K562 (cell line): ENCODE measurements at regions not wholly inside any gene's neighbourhood (a gene's known extent, or its start where the extent isn't known, plus 50 kb on each side); places are given as distances from the start of the nearest gene placed in this dataset.

Experiments used
- ATAC-seq: fragments of 200-7000 bp; cut with Tn5 transposase; 3 replicates; pipeline ENCODE4 v1.9.1; 2020; ENCODE audit warnings: moderate library complexity
- BruUV-seq: library from RNA; stranded (reverse); fragments of 400-500 nt; replicated peaks from 2 replicates; lab custom pipeline; 2021; lab: Mats Ljungman, UMichigan
- CTCF ChIA-PET: fragments of 300-600 bp; formaldehyde crosslinking; extraction: SDS; loops from one replicate; lab custom pipeline; 2021; ENCODE audit warnings: low intra/inter-chr PET ratio; lab: Yijun Ruan, JAX
- POLR2A ChIA-PET: fragments of 300-600, 350-650 bp; sonication (Branson Sonifier 250); formaldehyde crosslinking; extraction: SDS; loops from one replicate; lab custom pipeline; 2021; ENCODE audit warnings: antibody characterized with exemption, inconsistent platforms; lab: Yijun Ruan, JAX
- DNase-seq, 4 experiments: peaks; one replicate each; pipeline versions ENCODE4 v3.0.0 to v3.0.0-alpha.2; 2011 to 2018; ENCODE audit warnings: low spot score in 3 of 4, mixed read lengths in 3 of 4; ENCODE audit errors: extremely low read depth in 1 of 4
- FAIRE-seq: peaks from 2 replicates; lab custom pipeline; 2011; peaks lifted over from hg19 to GRCh38; lab: Jason Lieb, UNC
- H2AFZ ChIP-seq: 2 replicates; pipeline ENCODE4 v1.6.0; 2011; ENCODE audit warnings: low read depth, low read length, control low read depth, inconsistent platforms
- H3K27ac ChIP-seq: fragments of 200-600 bp; 3 replicates; pipeline ENCODE4 v1.8.0; 2011; ENCODE audit warnings: low read depth, mild to moderate bottlenecking, control low read depth, inconsistent platforms, low read length, moderate library complexity, mixed read lengths; ENCODE audit errors: extremely low read depth
- H3K27me3 ChIP-seq, 2 experiments: fragments of 300-600 bp in 1 of 2; 2 replicates in 1 of 2; 3 replicates in 1 of 2; pipeline versions ENCODE4 v1.6.0 to v1.8.0; 2011; ENCODE audit warnings: inconsistent platforms in 2 of 2, low read length in 2 of 2, mild to moderate bottlenecking in 1 of 2, mixed read lengths in 1 of 2, moderate library complexity in 1 of 2; ENCODE audit not compliant: control insufficient read depth in 2 of 2, insufficient read depth in 2 of 2
- H3K36me3 ChIP-seq: fragments of 300-600 bp; 3 replicates; pipeline ENCODE4 v1.8.0; 2011; ENCODE audit warnings: mild to moderate bottlenecking, low read length, inconsistent platforms; ENCODE audit not compliant: control insufficient read depth, insufficient read depth
- H3K4me1 ChIP-seq, 2 experiments: fragments of 200-600 bp in 1 of 2; replicated peaks in 1 of 2; 2 replicates in 1 of 2; 3 replicates in 1 of 2; pipeline versions ENCODE4 v1.5.1 to v1.8.0; 2011; ENCODE audit warnings: inconsistent platforms in 2 of 2, low read length in 2 of 2, mild to moderate bottlenecking in 1 of 2, mixed read lengths in 1 of 2, moderate library complexity in 1 of 2; ENCODE audit not compliant: control insufficient read depth in 2 of 2, insufficient read depth in 2 of 2
- H3K4me2 ChIP-seq: 2 replicates; pipeline ENCODE4 v1.6.1; 2011; ENCODE audit warnings: low read length, control low read depth, inconsistent platforms, mixed read lengths; ENCODE audit not compliant: insufficient read depth
- H3K4me3 ChIP-seq: fragments of 200-600 bp; sonication (generic), shearing (Covaris generic); 2 replicates; pipeline ENCODE4 v1.5.1; 2016; ENCODE audit warnings: control low read depth, inconsistent platforms
- H3K79me2 ChIP-seq: fragments of 200-600 bp; 3 replicates; pipeline ENCODE4 v1.8.0; 2011; ENCODE audit warnings: low read length, inconsistent platforms; ENCODE audit not compliant: control insufficient read depth, insufficient read depth
- H3K9ac ChIP-seq, 2 experiments: 2 replicates each; pipeline versions ENCODE4 v1.6.0 to v1.6.1; 2011; ENCODE audit warnings: low read depth in 2 of 2, low read length in 2 of 2, control low read depth in 1 of 2, inconsistent platforms in 1 of 2, mild to moderate bottlenecking in 1 of 2, mixed read lengths in 1 of 2; ENCODE audit not compliant: insufficient read depth in 1 of 2
- H3K9me1 ChIP-seq: one replicate; pipeline ENCODE4 v1.6.0; 2011; ENCODE audit warnings: inconsistent platforms, mild to moderate bottlenecking, low read length, moderate library complexity; ENCODE audit not compliant: control insufficient read depth, insufficient read depth
- H3K9me3 ChIP-seq: replicated peaks from 2 replicates; pipeline ENCODE4 v1.5.1; 2011; ENCODE audit warnings: low read depth, low read length, inconsistent platforms; ENCODE audit not compliant: control insufficient read depth, insufficient read depth
- H4K20me1 ChIP-seq: replicated peaks from 2 replicates; pipeline ENCODE4 v1.6.1; 2011; ENCODE audit warnings: low read length, inconsistent platforms, mixed read lengths; ENCODE audit not compliant: control insufficient read depth, insufficient read depth
- CBX2 ChIP-seq: fragments of 200-600 bp; sonication (generic); IDR thresholded peaks from one replicate; pipeline ENCODE4 v1.6.1; 2012; ENCODE audit warnings: mild to moderate bottlenecking, low read length, inconsistent platforms; ENCODE audit not compliant: insufficient read depth, poor library complexity, severe bottlenecking
- CBX3 ChIP-seq, 2 experiments: IDR thresholded peaks; 1 replicate in 1 of 2; 2 replicates in 1 of 2; pipeline ENCODE4 v1.6.1; 2012; ENCODE audit warnings: inconsistent platforms in 2 of 2, low read length in 2 of 2, borderline replicate concordance in 1 of 2, control low read depth in 1 of 2
- MBD2 ChIP-seq: sonication (generic); IDR thresholded peaks from 2 replicates; pipeline ENCODE4 v1.6.1; 2016; ENCODE audit warnings: low read depth, borderline replicate concordance
- MXI1 ChIP-seq: IDR thresholded peaks from 2 replicates; pipeline ENCODE4 v1.6.1; 2011; ENCODE audit warnings: low read depth, mild to moderate bottlenecking, improper control_type of control experiment, low read length
- MYC ChIP-seq, 2 experiments: fragments of 250-450 bp in 1 of 2; sonication (Bioruptor Pico) in 1 of 2; IDR thresholded peaks; 2 replicates each; pipeline versions ENCODE4 v1.5.1 to v1.6.1; 2012 to 2021; ENCODE audit warnings: low read depth in 2 of 2, borderline replicate concordance in 1 of 2, improper control_type of control experiment in 1 of 2, low read length in 1 of 2, mild to moderate bottlenecking in 1 of 2, moderate library complexity in 1 of 2
- NFYB ChIP-seq: IDR thresholded peaks from 2 replicates; pipeline ENCODE4 v1.6.1; 2011; ENCODE audit warnings: mild to moderate bottlenecking, moderate library complexity; ENCODE audit not compliant: insufficient read length; ENCODE audit errors: extremely low read depth
- TAF7 ChIP-seq: fragments of 450-650 bp; IDR thresholded peaks from 2 replicates; pipeline ENCODE4 v1.6.1; 2016; ENCODE audit warnings: missing genetic modification characterization, missing compliant biosample characterization
- TAL1 ChIP-seq: fragments of 450-650 bp; IDR thresholded peaks from 2 replicates; pipeline ENCODE4 v1.6.1; 2016; ENCODE audit warnings: mild to moderate bottlenecking
- TCF7 ChIP-seq: sonication (generic); IDR thresholded peaks from 2 replicates; pipeline ENCODE4 v1.6.1; 2016; ENCODE audit warnings: antibody characterized with exemption, borderline replicate concordance
- ZNF324 ChIP-seq: fragments of 250-450 bp; sonication (Bioruptor Pico); IDR thresholded peaks from 2 replicates; pipeline ENCODE4 v1.4.0; 2020; ENCODE audit warnings: mild to moderate bottlenecking
- ZNF347 ChIP-seq: fragments of 450-650 bp; formaldehyde crosslinking; IDR thresholded peaks from 2 replicates; pipeline ENCODE4 v1.4.0; 2020; ENCODE audit warnings: low read depth, mild to moderate bottlenecking, moderate library complexity
- ZNF644 ChIP-seq: fragments of 200-800 bp; sonication (Bioruptor generic); IDR thresholded peaks from 2 replicates; pipeline ENCODE4 v1.6.1; 2016; ENCODE audit warnings: low read depth, missing genetic modification characterization, missing compliant biosample characterization
- in situ Hi-C: fragments of 300-500 bp; cut with MboI; formaldehyde crosslinking; loops from 4 replicates; pipeline ENCODE4 v1.15.0; 2018; ENCODE audit warnings: inconsistent platforms, mixed read lengths
- intact Hi-C: fragments of 100-400 bp; cut with micrococcal nuclease; formaldehyde crosslinking; loops from 2 replicates; pipeline ENCODE4 v1.14.2; 2022
- TF ChIP-seq, protein P1 (sequence below): fragments of 250-450 bp; sonication (Bioruptor Pico); IDR thresholded peaks from 2 replicates; pipeline ENCODE4 v1.4.0; 2020; ENCODE audit warnings: mild to moderate bottlenecking
- TF ChIP-seq, protein P2 (sequence below): fragments of 450-650 bp; IDR thresholded peaks from 2 replicates; pipeline ENCODE4 v1.6.1; 2016; ENCODE audit warnings: missing biosample characterization, missing genetic modification characterization
- TF ChIP-seq, protein P3 (sequence below): fragments of 250-450 bp; sonication (Bioruptor Pico); IDR thresholded peaks from 2 replicates; pipeline ENCODE4 v1.8.0; 2022; ENCODE audit warnings: moderate library complexity, mild to moderate bottlenecking, inconsistent platforms

DNA sequence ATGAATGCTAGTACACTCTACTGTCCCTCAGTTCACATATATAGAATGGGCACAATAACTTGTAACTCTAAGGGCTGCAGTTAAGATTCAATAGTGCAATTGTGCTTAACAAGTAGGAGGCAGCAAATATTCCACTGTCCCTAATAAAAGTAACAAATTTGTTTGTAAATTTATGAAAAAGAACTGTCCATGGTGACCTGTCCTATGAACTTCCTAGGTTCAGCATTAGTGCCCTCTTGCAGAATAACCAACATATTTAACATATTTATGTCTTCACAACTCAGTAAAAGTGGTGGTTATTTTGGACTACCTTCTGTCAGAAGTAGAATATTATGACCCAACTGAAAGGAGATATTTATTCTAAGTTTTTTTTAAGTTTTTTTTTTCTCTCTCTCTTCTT lies 327.8 kb downstream of the CENPW start:
- in situ Hi-C loops (no loop called here), intact Hi-C loops (no loop called here)
- no peaks in the 10 kb centered on the region for H3K4me1 ChIP-seq
- H3K79me2 ChIP-seq, result no peaks in the 10 kb centered on the region
- H3K27ac ChIP-seq, result no peak overlapping the region
- no peak overlapping the region for H3K9ac ChIP-seq
- TF ChIP-seq, protein P1, sequence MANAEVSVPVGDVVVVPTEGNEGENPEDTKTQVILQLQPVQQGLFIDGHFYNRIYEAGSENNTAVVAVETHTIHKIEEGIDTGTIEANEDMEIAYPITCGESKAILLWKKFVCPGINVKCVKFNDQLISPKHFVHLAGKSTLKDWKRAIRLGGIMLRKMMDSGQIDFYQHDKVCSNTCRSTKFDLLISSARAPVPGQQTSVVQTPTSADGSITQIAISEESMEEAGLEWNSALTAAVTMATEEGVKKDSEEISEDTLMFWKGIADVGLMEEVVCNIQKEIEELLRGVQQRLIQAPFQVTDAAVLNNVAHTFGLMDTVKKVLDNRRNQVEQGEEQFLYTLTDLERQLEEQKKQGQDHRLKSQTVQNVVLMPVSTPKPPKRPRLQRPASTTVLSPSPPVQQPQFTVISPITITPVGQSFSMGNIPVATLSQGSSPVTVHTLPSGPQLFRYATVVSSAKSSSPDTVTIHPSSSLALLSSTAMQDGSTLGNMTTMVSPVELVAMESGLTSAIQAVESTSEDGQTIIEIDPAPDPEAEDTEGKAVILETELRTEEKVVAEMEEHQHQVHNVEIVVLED (CRISPR knock-in tag), result no peak
- no peak for TF ChIP-seq ZNF347 (CRISPR knock-in tag)
- no peak for TF ChIP-seq TCF7
- TF ChIP-seq, protein P2, sequence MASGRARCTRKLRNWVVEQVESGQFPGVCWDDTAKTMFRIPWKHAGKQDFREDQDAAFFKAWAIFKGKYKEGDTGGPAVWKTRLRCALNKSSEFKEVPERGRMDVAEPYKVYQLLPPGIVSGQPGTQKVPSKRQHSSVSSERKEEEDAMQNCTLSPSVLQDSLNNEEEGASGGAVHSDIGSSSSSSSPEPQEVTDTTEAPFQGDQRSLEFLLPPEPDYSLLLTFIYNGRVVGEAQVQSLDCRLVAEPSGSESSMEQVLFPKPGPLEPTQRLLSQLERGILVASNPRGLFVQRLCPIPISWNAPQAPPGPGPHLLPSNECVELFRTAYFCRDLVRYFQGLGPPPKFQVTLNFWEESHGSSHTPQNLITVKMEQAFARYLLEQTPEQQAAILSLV (tag), result no peak
- TF ChIP-seq CBX2, result no peak
- TF ChIP-seq, protein P3, sequence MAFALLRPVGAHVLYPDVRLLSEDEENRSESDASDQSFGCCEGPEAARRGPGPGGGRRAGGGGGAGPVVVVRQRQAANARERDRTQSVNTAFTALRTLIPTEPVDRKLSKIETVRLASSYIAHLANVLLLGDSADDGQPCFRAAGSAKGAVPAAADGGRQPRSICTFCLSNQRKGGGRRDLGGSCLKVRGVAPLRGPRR (CRISPR knock-in tag), result no peak
- TF ChIP-seq ZNF644 (tag), result no peak
- TF ChIP-seq NFYB, result no peak
- no peak for TF ChIP-seq MXI1
- TF ChIP-seq TAL1, result no peak
- TF ChIP-seq MYC (IDR thresholded peaks at IDR 0.05; ENCODE audit: low read depth, low read length), result no peak
- no peak for TF ChIP-seq MYC (CRISPR knock-in tag; IDR thresholded peaks at IDR 0.05; ENCODE audit: borderline replicate concordance, low read depth)
- TF ChIP-seq CBX3 (IDR thresholded peaks at IDR 0.05; ENCODE audit: borderline replicate concordance in 1 of 2, low read length in 2 of 2), result no peak
- no peak for TF ChIP-seq ZNF324 (CRISPR knock-in tag)
- no peak for TF ChIP-seq MBD2
- TF ChIP-seq TAF7, result no peak
- FAIRE-seq (no peak), DNase-seq (no peak), ATAC-seq (no peak)
- H3K9me3 ChIP-seq, result no peaks in the 10 kb centered on the region
- no peaks in the 10 kb centered on the region for H3K27me3 ChIP-seq
- ChIA-PET POLR2A (no interaction called here), CTCF (no interaction called here)
- H3K9me1 ChIP-seq, result no peaks in the 10 kb centered on the region
- no peak overlapping the region for H3K4me3 ChIP-seq
- H4K20me1 ChIP-seq, result no peaks in the 10 kb centered on the region
- H3K4me2 ChIP-seq, result no peak overlapping the region
- H3K36me3 ChIP-seq, result no peaks in the 10 kb centered on the region
- BruUV-seq, result no TSS peak
- no peak overlapping the region for H2AFZ ChIP-seq
